ENCODE measurements at regions not wholly inside any gene's neighbourhood (a gene's known extent, or its start where the extent isn't known, plus 50 kb on each side); places are given as distances from the start of the nearest gene placed in this dataset.

DNA sequence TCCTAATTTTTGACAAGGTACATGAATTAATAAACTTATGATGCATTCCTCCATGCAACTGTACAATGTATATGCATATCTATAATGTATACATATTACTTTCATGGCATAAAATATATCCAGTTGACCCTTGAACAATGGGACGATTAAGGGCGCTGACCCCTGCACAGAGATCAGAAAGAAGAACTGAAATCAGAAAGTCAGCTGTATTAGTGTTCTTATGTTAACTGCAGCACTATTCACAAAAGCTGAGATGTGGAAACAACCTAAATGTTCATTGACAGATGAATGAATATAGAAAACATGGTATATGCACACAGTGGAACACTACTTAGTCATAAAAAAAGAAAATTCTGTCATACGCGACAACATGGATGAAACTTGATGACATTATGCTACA is 457.1 kb downstream of the GBA3 start:
- TF ChIP-seq NFE2L2 (IDR thresholded peaks at IDR 0.05; ENCODE audit: low read depth, low read length) (no peak), CTCF (conservative IDR thresholded peaks at IDR 0.05; ENCODE audit: low read depth, low read length) (no peak), POLR2A (IDR thresholded peaks at IDR 0.05; ENCODE audit: low read depth, low read length) (no peak), RFX5 (IDR thresholded peaks at IDR 0.05; ENCODE audit: low read depth, low read length) (no peak), BHLHE40 (IDR thresholded peaks at IDR 0.05; ENCODE audit: low read depth, low read length) (no peak), MAZ (IDR thresholded peaks at IDR 0.05; ENCODE audit: borderline replicate concordance, low read depth, low read length) (no peak), CEBPB (IDR thresholded peaks at IDR 0.05; ENCODE audit: low read depth, low read length) (no peak)
